ENCODE measurements at regions not wholly inside any gene's neighbourhood (a gene's known extent, or its start where the extent isn't known, plus 50 kb on each side); places are given as distances from the start of the nearest gene placed in this dataset.

DNA sequence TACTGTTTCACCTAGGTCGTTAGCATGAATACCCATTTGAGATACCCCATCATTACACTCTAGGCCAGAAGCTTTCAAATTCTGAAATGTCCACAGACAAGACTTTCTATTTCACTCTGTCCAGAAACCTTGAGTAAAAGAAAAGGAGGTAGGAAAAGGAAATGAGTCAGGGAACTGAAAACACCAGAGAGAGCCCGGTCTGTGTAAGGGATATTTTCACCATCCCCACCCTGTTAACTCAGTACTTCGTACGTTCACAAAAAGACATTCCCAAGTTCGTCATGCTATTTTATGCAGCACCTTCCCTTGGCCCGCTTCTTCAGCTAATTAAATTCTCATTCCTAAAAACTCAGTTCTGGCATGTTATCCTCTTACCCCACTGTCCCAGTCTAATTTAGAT lies 89.4 kb upstream of the SOX2 start:
- no peaks in the 10 kb centered on the region for H3K79me2 ChIP-seq (ENCODE audit: insufficient read depth, low read depth)
- H3K9ac ChIP-seq = no peak overlapping the region
- H3K27me3 ChIP-seq (ENCODE audit: insufficient read depth, low read depth) = no peaks in the 10 kb centered on the region
- H3K27ac ChIP-seq = no peak overlapping the region
- H3K36me3 ChIP-seq (ENCODE audit: insufficient read depth) = no peaks in the 10 kb centered on the region
- no peaks in the 10 kb centered on the region for H3K4me1 ChIP-seq (ENCODE audit: low read depth, poor library complexity, severe bottlenecking)
- no peak overlapping the region for H2AFZ ChIP-seq (ENCODE audit: low read depth)
- TF ChIP-seq, protein P1, sequence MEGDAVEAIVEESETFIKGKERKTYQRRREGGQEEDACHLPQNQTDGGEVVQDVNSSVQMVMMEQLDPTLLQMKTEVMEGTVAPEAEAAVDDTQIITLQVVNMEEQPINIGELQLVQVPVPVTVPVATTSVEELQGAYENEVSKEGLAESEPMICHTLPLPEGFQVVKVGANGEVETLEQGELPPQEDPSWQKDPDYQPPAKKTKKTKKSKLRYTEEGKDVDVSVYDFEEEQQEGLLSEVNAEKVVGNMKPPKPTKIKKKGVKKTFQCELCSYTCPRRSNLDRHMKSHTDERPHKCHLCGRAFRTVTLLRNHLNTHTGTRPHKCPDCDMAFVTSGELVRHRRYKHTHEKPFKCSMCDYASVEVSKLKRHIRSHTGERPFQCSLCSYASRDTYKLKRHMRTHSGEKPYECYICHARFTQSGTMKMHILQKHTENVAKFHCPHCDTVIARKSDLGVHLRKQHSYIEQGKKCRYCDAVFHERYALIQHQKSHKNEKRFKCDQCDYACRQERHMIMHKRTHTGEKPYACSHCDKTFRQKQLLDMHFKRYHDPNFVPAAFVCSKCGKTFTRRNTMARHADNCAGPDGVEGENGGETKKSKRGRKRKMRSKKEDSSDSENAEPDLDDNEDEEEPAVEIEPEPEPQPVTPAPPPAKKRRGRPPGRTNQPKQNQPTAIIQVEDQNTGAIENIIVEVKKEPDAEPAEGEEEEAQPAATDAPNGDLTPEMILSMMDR (conservative IDR thresholded peaks at IDR 0.05; ENCODE audit: low read depth, low read length) = no peak
- no peaks in the 10 kb centered on the region for H4K20me1 ChIP-seq (ENCODE audit: insufficient read depth)
- H3K4me2 ChIP-seq = no peak overlapping the region
- no peak overlapping the region for H3K4me3 ChIP-seq (IDR thresholded peaks at IDR 0.05; ENCODE audit: insufficient read depth, low read depth, low read length)

DNA sequence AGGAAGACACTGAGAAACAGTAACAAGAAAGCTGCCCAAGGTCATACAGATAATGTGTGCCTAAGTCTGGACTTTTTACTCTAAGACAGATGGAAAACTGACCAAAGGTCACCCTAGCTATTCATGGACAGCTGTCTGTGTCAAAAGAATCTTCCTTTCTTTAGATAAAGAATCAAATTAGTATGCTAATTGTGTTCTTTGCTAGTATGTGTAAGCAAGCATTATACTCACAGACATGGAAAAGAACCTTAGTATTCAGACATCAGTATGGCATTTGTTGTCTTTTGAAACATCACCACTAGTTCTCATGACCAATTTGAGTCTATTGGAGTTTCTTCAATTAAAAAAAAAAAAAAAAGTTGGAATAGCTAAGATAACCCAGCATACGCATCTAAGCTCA lies 91.8 kb upstream of the SOX2 start:
- Histone ChIP-seq H3K27me3 (ENCODE audit: insufficient read depth, low read depth) (no peaks in the 10 kb centered on the region), H3K79me2 (ENCODE audit: insufficient read depth, low read depth) (no peaks in the 10 kb centered on the region), H4K20me1 (ENCODE audit: insufficient read depth) (no peaks in the 10 kb centered on the region), H3K9ac (no peak overlapping the region), H3K36me3 (ENCODE audit: insufficient read depth) (no peaks in the 10 kb centered on the region), H3K4me2 (no peak overlapping the region), H3K4me1 (ENCODE audit: low read depth, poor library complexity, severe bottlenecking) (no peaks in the 10 kb centered on the region), H2AFZ (ENCODE audit: low read depth) (no peak overlapping the region), H3K4me3 (IDR thresholded peaks at IDR 0.05; ENCODE audit: insufficient read depth, low read depth, low read length) (no peak overlapping the region), H3K27ac (no peak overlapping the region)
- TF ChIP-seq, protein P1 (conservative IDR thresholded peaks at IDR 0.05; ENCODE audit: low read depth, low read length) = no peak

DNA sequence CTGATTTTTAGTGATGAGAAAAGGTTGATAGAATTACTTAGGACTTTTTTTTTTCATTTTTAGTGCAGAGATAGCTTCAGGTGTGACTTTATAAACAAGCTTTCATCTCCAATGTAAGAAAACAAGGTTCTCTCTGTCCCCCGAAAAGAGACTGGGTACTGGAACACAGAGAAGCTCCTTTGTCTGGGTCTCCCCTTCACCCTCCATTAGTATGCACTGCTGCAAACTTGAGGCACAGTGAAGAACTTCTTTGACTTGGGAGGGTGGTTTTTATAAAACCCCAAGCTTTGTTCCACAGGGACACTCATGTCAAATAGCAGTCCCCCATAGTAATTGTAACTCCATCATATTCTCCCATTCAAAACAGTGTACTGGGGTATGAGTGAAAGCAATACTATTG lies 93.5 kb upstream of the SOX2 start:
- H3K27ac ChIP-seq = no peak overlapping the region
- TF ChIP-seq, protein P1 (conservative IDR thresholded peaks at IDR 0.05; ENCODE audit: low read depth, low read length) = no peak
- H3K4me1 ChIP-seq (ENCODE audit: low read depth, poor library complexity, severe bottlenecking) = no peaks in the 10 kb centered on the region
- no peaks in the 10 kb centered on the region for H3K79me2 ChIP-seq (ENCODE audit: insufficient read depth, low read depth)
- H3K9ac ChIP-seq = no peak overlapping the region
- no peaks in the 10 kb centered on the region for H3K36me3 ChIP-seq (ENCODE audit: insufficient read depth)
- no peaks in the 10 kb centered on the region for H4K20me1 ChIP-seq (ENCODE audit: insufficient read depth)
- no peak overlapping the region for H3K4me3 ChIP-seq (IDR thresholded peaks at IDR 0.05; ENCODE audit: insufficient read depth, low read depth, low read length)
- no peak overlapping the region for H3K4me2 ChIP-seq
- no peak overlapping the region for H2AFZ ChIP-seq (ENCODE audit: low read depth)
- H3K27me3 ChIP-seq (ENCODE audit: insufficient read depth, low read depth) = no peaks in the 10 kb centered on the region

DNA sequence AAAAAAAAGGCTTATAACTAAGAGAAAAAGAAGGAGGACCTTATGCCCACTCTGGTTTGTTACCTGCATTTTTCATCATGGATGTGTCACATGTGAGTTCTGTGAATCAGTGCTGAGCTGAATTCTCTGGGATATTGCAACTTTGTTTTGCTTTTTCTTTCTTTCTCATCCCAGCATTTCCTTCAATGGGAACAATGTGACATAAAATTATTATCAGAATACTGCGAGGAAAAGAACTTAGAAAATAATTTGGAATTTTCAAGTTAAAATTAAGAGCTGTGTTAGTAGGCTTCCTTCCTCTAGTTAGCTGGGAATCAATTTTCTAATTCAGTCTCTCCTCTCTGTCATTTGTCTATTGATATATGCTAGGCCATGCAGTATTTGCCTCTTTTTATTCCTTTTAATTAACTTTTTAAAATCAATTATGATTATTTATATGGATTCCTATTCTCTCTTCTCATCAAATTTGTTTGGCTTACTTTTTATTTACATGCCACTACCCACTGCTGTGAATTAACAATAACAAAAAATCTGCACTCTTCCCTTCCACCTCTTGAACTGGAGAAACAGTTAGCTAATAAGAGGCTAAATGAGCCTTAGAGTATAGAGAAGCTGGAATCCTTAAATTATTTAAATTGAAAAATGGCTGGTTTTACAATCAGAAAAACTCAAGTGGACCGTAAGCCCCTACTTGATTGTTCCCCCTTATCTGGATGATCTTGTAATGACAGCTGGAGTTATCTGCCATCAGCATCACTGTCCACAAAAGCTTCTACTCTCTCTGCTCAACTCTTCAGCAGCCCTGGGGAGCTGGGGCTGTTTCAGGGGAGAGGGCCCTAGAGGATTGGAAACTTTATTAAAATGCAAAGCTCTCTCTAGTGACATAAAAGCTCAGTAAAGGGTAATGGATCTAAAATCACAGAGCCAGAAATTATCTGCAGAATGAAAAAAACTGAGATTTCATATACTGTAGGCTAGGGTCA lies 95.3 kb upstream of the SOX2 start:
- TF ChIP-seq, protein P1 (conservative IDR thresholded peaks at IDR 0.05; ENCODE audit: low read depth, low read length) = no peak
- no peak overlapping the region for H3K4me2 ChIP-seq
- no peak overlapping the region for H3K9ac ChIP-seq
- H3K27me3 ChIP-seq (ENCODE audit: insufficient read depth, low read depth) = no peaks in the 10 kb centered on the region
- no peak overlapping the region for H2AFZ ChIP-seq (ENCODE audit: low read depth)
- H3K27ac ChIP-seq = no peak overlapping the region
- no peaks in the 10 kb centered on the region for H3K4me1 ChIP-seq (ENCODE audit: low read depth, poor library complexity, severe bottlenecking)
- no peaks in the 10 kb centered on the region for H3K79me2 ChIP-seq (ENCODE audit: insufficient read depth, low read depth)
- no peak overlapping the region for H3K4me3 ChIP-seq (IDR thresholded peaks at IDR 0.05; ENCODE audit: insufficient read depth, low read depth, low read length)
- H3K36me3 ChIP-seq (ENCODE audit: insufficient read depth) = no peaks in the 10 kb centered on the region
- no peaks in the 10 kb centered on the region for H4K20me1 ChIP-seq (ENCODE audit: insufficient read depth)
